ENCODE measurements at regions not wholly inside any gene's neighbourhood (a gene's known extent, or its start where the extent isn't known, plus 50 kb on each side); places are given as distances from the start of the nearest gene placed in this dataset.

GRCh38 chr12:33248364-33248763, 191.3 kb downstream of the SYT10 start:
- no peak overlapping the region for H3K14ac ChIP-seq (ENCODE audit: low read length)
- no peak overlapping the region for H4K91ac ChIP-seq (ENCODE audit: low read depth, low read length, poor library complexity)
- no peak overlapping the region for H3K9ac ChIP-seq (ENCODE audit: low read depth, low read length, poor library complexity)
- no peaks in the 10 kb centered on the region for H3K9me3 ChIP-seq (replicated peaks in 1 of 2; ENCODE audit: control insufficient read depth in 2 of 2, insufficient read depth in 1 of 2, low read depth in 1 of 2, low read length in 2 of 2)
- no peaks in the 10 kb centered on the region for H3K27me3 ChIP-seq (ENCODE audit: control insufficient read depth in 3 of 3, insufficient read depth in 3 of 3, low read depth in 1 of 3, low read length in 3 of 3)
- H2BK15ac ChIP-seq (ENCODE audit: low read length): no peak overlapping the region
- H2BK5ac ChIP-seq (ENCODE audit: low read length): no peak overlapping the region
- 100% methylated on average over 1 of the region's 3 CpGs for WGBS, 2 donors (ENCODE audit: extremely low coverage in 2 of 2, insufficient read length in 2 of 2, insufficient replicate concordance in 1 of 2)
- no peak overlapping the region for H4K8ac ChIP-seq (ENCODE audit: low read depth, low read length)
- no peak overlapping the region for H3K23ac ChIP-seq (ENCODE audit: low read depth, low read length, poor library complexity)
- H2AFZ ChIP-seq (ENCODE audit: low read length): no peak overlapping the region
- H3K79me1 ChIP-seq (ENCODE audit: low read depth, low read length): no peaks in the 10 kb centered on the region
- no peaks in the 10 kb centered on the region for H3K36me3 ChIP-seq (replicated peaks in 1 of 2; ENCODE audit: control insufficient read depth in 2 of 2, insufficient read depth in 2 of 2, low read length in 2 of 2)
- no peak overlapping the region for H3K18ac ChIP-seq (ENCODE audit: low read length)
- H3K4me2 ChIP-seq (ENCODE audit: insufficient read depth, low read length, poor library complexity, severe bottlenecking): no peak overlapping the region
- no peak for DNase-seq (ENCODE audit: low spot score)
- no peaks in the 10 kb centered on the region for H3K4me1 ChIP-seq (ENCODE audit: control insufficient read depth in 2 of 2, insufficient read depth in 1 of 2, low read depth in 1 of 2, low read length in 2 of 2)
- no peak overlapping the region for H2BK120ac ChIP-seq (ENCODE audit: low read depth, low read length)
- no peak overlapping the region for H3K4ac ChIP-seq (ENCODE audit: low read length)
- no peak overlapping the region for H3K27ac ChIP-seq (replicated peaks; ENCODE audit: low read length)
- no peak overlapping the region for H2AK5ac ChIP-seq (ENCODE audit: low read depth, low read length)
- no peak overlapping the region for H3K4me3 ChIP-seq (ENCODE audit: low read length in 2 of 2)
- H2BK12ac ChIP-seq (ENCODE audit: low read length): no peak overlapping the region

- H2BK5ac ChIP-seq (ENCODE audit: low read length): no peak overlapping the region
- H3K27me3 ChIP-seq (ENCODE audit: control insufficient read depth in 3 of 3, insufficient read depth in 3 of 3, low read depth in 1 of 3, low read length in 3 of 3): no peaks in the 10 kb centered on the region
- no peak for DNase-seq (ENCODE audit: low spot score)
- H3K79me1 ChIP-seq (ENCODE audit: low read depth, low read length): no peaks in the 10 kb centered on the region
- H2BK15ac ChIP-seq (ENCODE audit: low read length): no peak overlapping the region
- H4K91ac ChIP-seq (ENCODE audit: low read depth, low read length, poor library complexity): no peak overlapping the region
- H3K18ac ChIP-seq (ENCODE audit: low read length): no peak overlapping the region
- H3K14ac ChIP-seq (ENCODE audit: low read length): no peak overlapping the region
- H2AK5ac ChIP-seq (ENCODE audit: low read depth, low read length): no peak overlapping the region
- no CpG with 5 or more reads among the region's 1 CpG for WGBS, 2 donors (ENCODE audit: extremely low coverage in 2 of 2, insufficient read length in 2 of 2, insufficient replicate concordance in 1 of 2)
- no peak overlapping the region for H3K4me2 ChIP-seq (ENCODE audit: insufficient read depth, low read length, poor library complexity, severe bottlenecking)
- no peak overlapping the region for H4K8ac ChIP-seq (ENCODE audit: low read depth, low read length)
- H3K27ac ChIP-seq (replicated peaks; ENCODE audit: low read length): no peak overlapping the region
- H2AFZ ChIP-seq (ENCODE audit: low read length): no peak overlapping the region
- no peak overlapping the region for H2BK12ac ChIP-seq (ENCODE audit: low read length)
- H3K4me3 ChIP-seq (ENCODE audit: low read length in 2 of 2): no peak overlapping the region
- no peak overlapping the region for H3K23ac ChIP-seq (ENCODE audit: low read depth, low read length, poor library complexity)
- H3K4me1 ChIP-seq (ENCODE audit: control insufficient read depth in 2 of 2, insufficient read depth in 1 of 2, low read depth in 1 of 2, low read length in 2 of 2): no peaks in the 10 kb centered on the region
- H3K9ac ChIP-seq (ENCODE audit: low read depth, low read length, poor library complexity): no peak overlapping the region
- no peak overlapping the region for H3K4ac ChIP-seq (ENCODE audit: low read length)
- no peaks in the 10 kb centered on the region for H3K9me3 ChIP-seq (replicated peaks in 1 of 2; ENCODE audit: control insufficient read depth in 2 of 2, insufficient read depth in 1 of 2, low read depth in 1 of 2, low read length in 2 of 2)
- H2BK120ac ChIP-seq (ENCODE audit: low read depth, low read length): no peak overlapping the region
- no peaks in the 10 kb centered on the region for H3K36me3 ChIP-seq (replicated peaks in 1 of 2; ENCODE audit: control insufficient read depth in 2 of 2, insufficient read depth in 2 of 2, low read length in 2 of 2)
These were observed 192.0 kb downstream of the SYT10 start for GRCh38 chr12:33247625-33248024.

GRCh38 chr12:33245434-33245833, 194.2 kb downstream of the SYT10 start:
- H3K4me2 ChIP-seq (ENCODE audit: insufficient read depth, low read length, poor library complexity, severe bottlenecking): no peak overlapping the region
- H3K79me1 ChIP-seq (ENCODE audit: low read depth, low read length): no peaks in the 10 kb centered on the region
- no peak overlapping the region for H3K14ac ChIP-seq (ENCODE audit: low read length)
- no peak overlapping the region for H2AFZ ChIP-seq (ENCODE audit: low read length)
- no CpG with 5 or more reads among the region's 4 CpGs for WGBS, 2 donors (ENCODE audit: extremely low coverage in 2 of 2, insufficient read length in 2 of 2, insufficient replicate concordance in 1 of 2)
- H2BK120ac ChIP-seq (ENCODE audit: low read depth, low read length): no peak overlapping the region
- no peaks in the 10 kb centered on the region for H3K27me3 ChIP-seq (ENCODE audit: control insufficient read depth in 3 of 3, insufficient read depth in 3 of 3, low read depth in 1 of 3, low read length in 3 of 3)
- H2BK5ac ChIP-seq (ENCODE audit: low read length): no peak overlapping the region
- no peak overlapping the region for H2BK15ac ChIP-seq (ENCODE audit: low read length)
- H3K18ac ChIP-seq (ENCODE audit: low read length): no peak overlapping the region
- H3K36me3 ChIP-seq (replicated peaks in 1 of 2; ENCODE audit: control insufficient read depth in 2 of 2, insufficient read depth in 2 of 2, low read length in 2 of 2): no peaks in the 10 kb centered on the region
- no peaks in the 10 kb centered on the region for H3K9me3 ChIP-seq (replicated peaks in 1 of 2; ENCODE audit: control insufficient read depth in 2 of 2, insufficient read depth in 1 of 2, low read depth in 1 of 2, low read length in 2 of 2)
- no peak overlapping the region for H4K91ac ChIP-seq (ENCODE audit: low read depth, low read length, poor library complexity)
- H2AK5ac ChIP-seq (ENCODE audit: low read depth, low read length): no peak overlapping the region
- H3K4ac ChIP-seq (ENCODE audit: low read length): no peak overlapping the region
- H3K9ac ChIP-seq (ENCODE audit: low read depth, low read length, poor library complexity): no peak overlapping the region
- no peak overlapping the region for H3K27ac ChIP-seq (replicated peaks; ENCODE audit: low read length)
- no peak overlapping the region for H3K4me3 ChIP-seq (ENCODE audit: low read length in 2 of 2)
- H4K8ac ChIP-seq (ENCODE audit: low read depth, low read length): no peak overlapping the region
- H2BK12ac ChIP-seq (ENCODE audit: low read length): no peak overlapping the region
- DNase-seq (ENCODE audit: low spot score): no peak
- H3K4me1 ChIP-seq (ENCODE audit: control insufficient read depth in 2 of 2, insufficient read depth in 1 of 2, low read depth in 1 of 2, low read length in 2 of 2): no peaks in the 10 kb centered on the region
- H3K23ac ChIP-seq (ENCODE audit: low read depth, low read length, poor library complexity): no peak overlapping the region

GRCh38 chr12:33226671-33227070, 212.9 kb downstream of the SYT10 start:
- Histone ChIP-seq H2BK5ac (ENCODE audit: low read length) (no peak overlapping the region), H4K8ac (ENCODE audit: low read depth, low read length) (no peak overlapping the region), H3K27ac (replicated peaks; ENCODE audit: low read length) (no peak overlapping the region), H3K9ac (ENCODE audit: low read depth, low read length, poor library complexity) (no peak overlapping the region), H3K27me3 (ENCODE audit: control insufficient read depth in 3 of 3, insufficient read depth in 3 of 3, low read depth in 1 of 3, low read length in 3 of 3) (no peaks in the 10 kb centered on the region), H3K23ac (ENCODE audit: low read depth, low read length, poor library complexity) (no peak overlapping the region), H2AFZ (ENCODE audit: low read length) (no peak overlapping the region), H3K36me3 (replicated peaks in 1 of 2; ENCODE audit: control insufficient read depth in 2 of 2, insufficient read depth in 2 of 2, low read length in 2 of 2) (no peaks in the 10 kb centered on the region), H3K9me3 (replicated peaks in 1 of 2; ENCODE audit: control insufficient read depth in 2 of 2, insufficient read depth in 1 of 2, low read depth in 1 of 2, low read length in 2 of 2) (peaks cover 0 to 3% of the 10 kb centered on the region in 2 donors), H3K18ac (ENCODE audit: low read length) (no peak overlapping the region), H3K4ac (ENCODE audit: low read length) (no peak overlapping the region), H3K14ac (ENCODE audit: low read length) (no peak overlapping the region), H2BK15ac (ENCODE audit: low read length) (no peak overlapping the region), H3K4me2 (ENCODE audit: insufficient read depth, low read length, poor library complexity, severe bottlenecking) (no peak overlapping the region), H2BK120ac (ENCODE audit: low read depth, low read length) (no peak overlapping the region), H3K4me1 (ENCODE audit: control insufficient read depth in 2 of 2, insufficient read depth in 1 of 2, low read depth in 1 of 2, low read length in 2 of 2) (no peaks in the 10 kb centered on the region), H4K91ac (ENCODE audit: low read depth, low read length, poor library complexity) (no peak overlapping the region), H3K79me1 (ENCODE audit: low read depth, low read length) (peaks cover 2% of the 10 kb centered on the region), H3K4me3 (ENCODE audit: low read length in 2 of 2) (no peak overlapping the region), H2BK12ac (ENCODE audit: low read length) (no peak overlapping the region), H2AK5ac (ENCODE audit: low read depth, low read length) (no peak overlapping the region)
- DNase-seq (ENCODE audit: low spot score): no peak

Measured in neuronal stem cell (in vitro differentiated cells).